WI38 (cell line): ENCODE measurements at regions not wholly inside any gene's neighbourhood (a gene's known extent, or its start where the extent isn't known, plus 50 kb on each side); places are given as distances from the start of the nearest gene placed in this dataset.

Experiments
- H3K4me3 ChIP-seq: 2 replicates; pipeline ENCODE4 v1.5.1; 2011; ENCODE audit warnings: low read depth, mild to moderate bottlenecking, control low read depth, low read length
- TF ChIP-seq, protein P1 (sequence below): IDR thresholded peaks from 2 replicates; pipeline ENCODE4 v1.5.1; 2012; ENCODE audit warnings: low read depth, mild to moderate bottlenecking, control low read depth, low read length

GRCh38 chr5:158407824-158408195 lies 548.9 kb upstream of the CLINT1 start:
- TF ChIP-seq, protein P1, sequence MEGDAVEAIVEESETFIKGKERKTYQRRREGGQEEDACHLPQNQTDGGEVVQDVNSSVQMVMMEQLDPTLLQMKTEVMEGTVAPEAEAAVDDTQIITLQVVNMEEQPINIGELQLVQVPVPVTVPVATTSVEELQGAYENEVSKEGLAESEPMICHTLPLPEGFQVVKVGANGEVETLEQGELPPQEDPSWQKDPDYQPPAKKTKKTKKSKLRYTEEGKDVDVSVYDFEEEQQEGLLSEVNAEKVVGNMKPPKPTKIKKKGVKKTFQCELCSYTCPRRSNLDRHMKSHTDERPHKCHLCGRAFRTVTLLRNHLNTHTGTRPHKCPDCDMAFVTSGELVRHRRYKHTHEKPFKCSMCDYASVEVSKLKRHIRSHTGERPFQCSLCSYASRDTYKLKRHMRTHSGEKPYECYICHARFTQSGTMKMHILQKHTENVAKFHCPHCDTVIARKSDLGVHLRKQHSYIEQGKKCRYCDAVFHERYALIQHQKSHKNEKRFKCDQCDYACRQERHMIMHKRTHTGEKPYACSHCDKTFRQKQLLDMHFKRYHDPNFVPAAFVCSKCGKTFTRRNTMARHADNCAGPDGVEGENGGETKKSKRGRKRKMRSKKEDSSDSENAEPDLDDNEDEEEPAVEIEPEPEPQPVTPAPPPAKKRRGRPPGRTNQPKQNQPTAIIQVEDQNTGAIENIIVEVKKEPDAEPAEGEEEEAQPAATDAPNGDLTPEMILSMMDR = no peak
- no peak overlapping the region for H3K4me3 ChIP-seq

- H3K4me3 ChIP-seq = no peak overlapping the region
- TF ChIP-seq, protein P1 = no peak
Observed at GRCh38 chr5:158406884-158407823, 548.2 kb upstream of the CLINT1 start.

GRCh38 chr5:158398360-158399201 lies 539.6 kb upstream of the CLINT1 start:
- H3K4me3 ChIP-seq = no peak overlapping the region
- TF ChIP-seq, protein P1 = no peak

- no peak overlapping the region for H3K4me3 ChIP-seq
- TF ChIP-seq, protein P1 = no peak
Observed at GRCh38 chr5:158397278-158397677, 538.3 kb upstream of the CLINT1 start.

DNA sequence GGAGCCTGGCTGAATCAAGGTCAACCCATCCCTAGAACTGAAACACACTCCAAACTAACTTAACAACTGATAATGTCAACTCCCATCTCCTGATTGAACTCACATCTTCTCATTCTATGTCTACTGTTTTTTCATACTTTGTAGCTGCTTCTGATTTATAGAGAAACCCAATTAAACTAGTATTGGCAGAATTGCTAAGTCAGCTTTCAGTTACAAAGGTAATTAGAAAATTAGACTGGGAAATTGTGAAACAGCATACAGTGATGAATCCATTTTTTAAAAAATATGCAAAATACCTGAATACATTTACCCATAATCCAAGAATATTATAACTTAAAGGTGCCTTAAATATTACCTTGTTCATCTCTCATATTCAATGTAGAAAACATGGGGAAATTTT lies 535.2 kb upstream of the CLINT1 start:
- no peak overlapping the region for H3K4me3 ChIP-seq
- TF ChIP-seq, protein P1 = no peak

GRCh38 chr5:158393457-158393856 lies 534.5 kb upstream of the CLINT1 start:
- H3K4me3 ChIP-seq = no peak overlapping the region
- TF ChIP-seq, protein P1 = no peak

- TF ChIP-seq, protein P1 = no peak
Observed at GRCh38 chr5:158392753-158393152, 533.8 kb upstream of the CLINT1 start.

More at GRCh38 chr5:158392753-158393152, 533.8 kb upstream of the CLINT1 start:
- no peak overlapping the region for H3K4me3 ChIP-seq
